ENCODE measurements at regions not wholly inside any gene's neighbourhood (a gene's known extent, or its start where the extent isn't known, plus 50 kb on each side); places are given as distances from the start of the nearest gene placed in this dataset.

- TF ChIP-seq POLR2A (IDR thresholded peaks at IDR 0.05; ENCODE audit: low read depth, low read length) (no peak), TAF1 (IDR thresholded peaks at IDR 0.05; ENCODE audit: borderline replicate concordance, low read depth, low read length) (no peak), POLR2AphosphoS5 (IDR thresholded peaks at IDR 0.05; ENCODE audit: low read depth, low read length) (no peak)
These were observed 50.6 kb upstream of the PAX7 start for GRCh38 chr1:18580047-18580446.
